ENCODE measurements at regions not wholly inside any gene's neighbourhood (a gene's known extent, or its start where the extent isn't known, plus 50 kb on each side); places are given as distances from the start of the nearest gene placed in this dataset.

DNA sequence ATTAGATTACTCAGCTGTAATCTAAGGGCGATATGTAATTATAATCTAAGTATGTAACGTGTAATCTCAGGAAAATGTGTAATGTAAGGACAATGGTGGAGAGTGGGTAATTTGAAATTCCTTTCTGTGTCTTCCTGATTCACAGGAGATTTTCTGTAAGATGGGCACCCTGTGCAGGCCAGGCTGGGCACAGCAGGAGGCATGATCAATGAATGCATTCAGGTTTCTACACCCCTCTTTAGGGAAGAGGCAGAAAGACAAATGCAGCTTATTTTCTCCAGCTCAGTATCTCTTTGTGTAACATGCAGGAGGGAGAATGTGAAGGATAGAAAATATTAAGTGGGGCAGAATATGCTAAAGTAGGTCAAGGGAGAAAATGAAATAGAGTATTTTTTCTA lies 320.1 kb downstream of the PIK3C3 start:
- TF ChIP-seq CHD2 (IDR thresholded peaks at IDR 0.05; ENCODE audit: low read length, partially characterized antibody): no peak
- TF ChIP-seq, protein P1, sequence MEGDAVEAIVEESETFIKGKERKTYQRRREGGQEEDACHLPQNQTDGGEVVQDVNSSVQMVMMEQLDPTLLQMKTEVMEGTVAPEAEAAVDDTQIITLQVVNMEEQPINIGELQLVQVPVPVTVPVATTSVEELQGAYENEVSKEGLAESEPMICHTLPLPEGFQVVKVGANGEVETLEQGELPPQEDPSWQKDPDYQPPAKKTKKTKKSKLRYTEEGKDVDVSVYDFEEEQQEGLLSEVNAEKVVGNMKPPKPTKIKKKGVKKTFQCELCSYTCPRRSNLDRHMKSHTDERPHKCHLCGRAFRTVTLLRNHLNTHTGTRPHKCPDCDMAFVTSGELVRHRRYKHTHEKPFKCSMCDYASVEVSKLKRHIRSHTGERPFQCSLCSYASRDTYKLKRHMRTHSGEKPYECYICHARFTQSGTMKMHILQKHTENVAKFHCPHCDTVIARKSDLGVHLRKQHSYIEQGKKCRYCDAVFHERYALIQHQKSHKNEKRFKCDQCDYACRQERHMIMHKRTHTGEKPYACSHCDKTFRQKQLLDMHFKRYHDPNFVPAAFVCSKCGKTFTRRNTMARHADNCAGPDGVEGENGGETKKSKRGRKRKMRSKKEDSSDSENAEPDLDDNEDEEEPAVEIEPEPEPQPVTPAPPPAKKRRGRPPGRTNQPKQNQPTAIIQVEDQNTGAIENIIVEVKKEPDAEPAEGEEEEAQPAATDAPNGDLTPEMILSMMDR (IDR thresholded peaks at IDR 0.05): no peak
- TF ChIP-seq RXRA (IDR thresholded peaks at IDR 0.05; ENCODE audit: borderline replicate concordance, low read depth): no peak
- TF ChIP-seq, protein P2, sequence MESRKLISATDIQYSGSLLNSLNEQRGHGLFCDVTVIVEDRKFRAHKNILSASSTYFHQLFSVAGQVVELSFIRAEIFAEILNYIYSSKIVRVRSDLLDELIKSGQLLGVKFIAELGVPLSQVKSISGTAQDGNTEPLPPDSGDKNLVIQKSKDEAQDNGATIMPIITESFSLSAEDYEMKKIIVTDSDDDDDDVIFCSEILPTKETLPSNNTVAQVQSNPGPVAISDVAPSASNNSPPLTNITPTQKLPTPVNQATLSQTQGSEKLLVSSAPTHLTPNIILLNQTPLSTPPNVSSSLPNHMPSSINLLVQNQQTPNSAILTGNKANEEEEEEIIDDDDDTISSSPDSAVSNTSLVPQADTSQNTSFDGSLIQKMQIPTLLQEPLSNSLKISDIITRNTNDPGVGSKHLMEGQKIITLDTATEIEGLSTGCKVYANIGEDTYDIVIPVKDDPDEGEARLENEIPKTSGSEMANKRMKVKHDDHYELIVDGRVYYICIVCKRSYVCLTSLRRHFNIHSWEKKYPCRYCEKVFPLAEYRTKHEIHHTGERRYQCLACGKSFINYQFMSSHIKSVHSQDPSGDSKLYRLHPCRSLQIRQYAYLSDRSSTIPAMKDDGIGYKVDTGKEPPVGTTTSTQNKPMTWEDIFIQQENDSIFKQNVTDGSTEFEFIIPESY (IDR thresholded peaks at IDR 0.05; ENCODE audit: borderline replicate concordance, low read depth): no peak
- no peak for TF ChIP-seq FOXJ3 (CRISPR knock-in tag; IDR thresholded peaks at IDR 0.05)
- TF ChIP-seq, protein P3, sequence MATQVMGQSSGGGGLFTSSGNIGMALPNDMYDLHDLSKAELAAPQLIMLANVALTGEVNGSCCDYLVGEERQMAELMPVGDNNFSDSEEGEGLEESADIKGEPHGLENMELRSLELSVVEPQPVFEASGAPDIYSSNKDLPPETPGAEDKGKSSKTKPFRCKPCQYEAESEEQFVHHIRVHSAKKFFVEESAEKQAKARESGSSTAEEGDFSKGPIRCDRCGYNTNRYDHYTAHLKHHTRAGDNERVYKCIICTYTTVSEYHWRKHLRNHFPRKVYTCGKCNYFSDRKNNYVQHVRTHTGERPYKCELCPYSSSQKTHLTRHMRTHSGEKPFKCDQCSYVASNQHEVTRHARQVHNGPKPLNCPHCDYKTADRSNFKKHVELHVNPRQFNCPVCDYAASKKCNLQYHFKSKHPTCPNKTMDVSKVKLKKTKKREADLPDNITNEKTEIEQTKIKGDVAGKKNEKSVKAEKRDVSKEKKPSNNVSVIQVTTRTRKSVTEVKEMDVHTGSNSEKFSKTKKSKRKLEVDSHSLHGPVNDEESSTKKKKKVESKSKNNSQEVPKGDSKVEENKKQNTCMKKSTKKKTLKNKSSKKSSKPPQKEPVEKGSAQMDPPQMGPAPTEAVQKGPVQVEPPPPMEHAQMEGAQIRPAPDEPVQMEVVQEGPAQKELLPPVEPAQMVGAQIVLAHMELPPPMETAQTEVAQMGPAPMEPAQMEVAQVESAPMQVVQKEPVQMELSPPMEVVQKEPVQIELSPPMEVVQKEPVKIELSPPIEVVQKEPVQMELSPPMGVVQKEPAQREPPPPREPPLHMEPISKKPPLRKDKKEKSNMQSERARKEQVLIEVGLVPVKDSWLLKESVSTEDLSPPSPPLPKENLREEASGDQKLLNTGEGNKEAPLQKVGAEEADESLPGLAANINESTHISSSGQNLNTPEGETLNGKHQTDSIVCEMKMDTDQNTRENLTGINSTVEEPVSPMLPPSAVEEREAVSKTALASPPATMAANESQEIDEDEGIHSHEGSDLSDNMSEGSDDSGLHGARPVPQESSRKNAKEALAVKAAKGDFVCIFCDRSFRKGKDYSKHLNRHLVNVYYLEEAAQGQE (IDR thresholded peaks at IDR 0.05; ENCODE audit: low read depth, low read length): no peak
- TF ChIP-seq SIN3A (IDR thresholded peaks at IDR 0.05; ENCODE audit: borderline replicate concordance, low read depth, low read length): no peak
- no peak for TF ChIP-seq JUND (IDR thresholded peaks at IDR 0.05)
- no peak for TF ChIP-seq EZH2phosphoT487 (IDR thresholded peaks at IDR 0.05; ENCODE audit: borderline replicate concordance, low read depth)
- no peak for TF ChIP-seq POLR2AphosphoS5 (IDR thresholded peaks at IDR 0.05; ENCODE audit: low read depth, low read length)
- no peak for TF ChIP-seq GABPA (IDR thresholded peaks at IDR 0.05; ENCODE audit: low read depth)
- no peak for TF ChIP-seq GATA2 (CRISPR knock-in tag; IDR thresholded peaks at IDR 0.05)
